HCT116 (cell line): ENCODE measurements at regions not wholly inside any gene's neighbourhood (a gene's known extent, or its start where the extent isn't known, plus 50 kb on each side); places are given as distances from the start of the nearest gene placed in this dataset.

ENCODE experiments used
- ATAC-seq: fragments of 200-7000 bp; cut with Tn5 transposase; 2 replicates; pipeline ENCODE4 v1.9.1; 2020; ENCODE audit warnings: mild to moderate bottlenecking, moderate library complexity
- BruUV-seq: library from RNA; stranded (reverse); fragments of 400-500 nt; replicated peaks from 2 replicates; lab custom pipeline; 2021; lab: Mats Ljungman, UMichigan
- CTCF ChIA-PET: fragments of 300-600 bp; sonication (Branson Sonifier 250); formaldehyde crosslinking; loops from one replicate; lab custom pipeline; 2021; ENCODE audit warnings: antibody characterized with exemption; lab: Charles Lee
- POLR2A ChIA-PET: fragments of 300-600, 350-600 bp; sonication (Branson Sonifier 250); formaldehyde crosslinking; loops from one replicate; lab custom pipeline; 2021; ENCODE audit warnings: antibody characterized with exemption; lab: Charles Lee
- RAD21 ChIA-PET, 2 experiments: fragments of 300-600 bp; sonication (Branson Sonifier 250); formaldehyde crosslinking; loops; one replicate each; lab custom pipeline; 2023; ENCODE audit warnings: low total read pairs in 2 of 2; ENCODE audit not compliant: uncharacterized antibody in 2 of 2, unreplicated experiment in 2 of 2, low non-redundant PET in 1 of 2; lab: Charles Lee
- DNase-seq: peaks from one replicate; pipeline ENCODE4 v3.0.0-alpha.2; 2010; ENCODE audit warnings: low read depth, low spot score
- H2AFZ ChIP-seq: fragments of 200-600 bp; shearing (Covaris generic), sonication (generic); 2 replicates; pipeline ENCODE4 v1.6.1; 2017; ENCODE audit warnings: low read depth, mixed run types, mixed read lengths, antibody characterized with exemption, low read length; ENCODE audit not compliant: poor library complexity, severe bottlenecking
- H3K27ac ChIP-seq: 2 replicates; pipeline ENCODE4 v1.5.1; 2012; ENCODE audit warnings: low read depth, low read length
- H3K27me3 ChIP-seq: fragments of 200-600 bp; sonication (generic); 2 replicates; pipeline ENCODE4 v1.6.1; 2016; ENCODE audit warnings: mixed run types, low read length, mixed read lengths; ENCODE audit not compliant: insufficient read depth
- H3K36me3 ChIP-seq, 2 experiments: fragments of 200-500 bp in 1 of 2; fragments of 200-600 bp in 1 of 2; sonication (Bioruptor generic) in 1 of 2; sonication (generic) in 1 of 2; 2 replicates each; pipeline versions ENCODE4 v1.5.1 to v1.6.1; 2014 to 2016; ENCODE audit warnings: low read length in 2 of 2, inconsistent platforms in 1 of 2, mixed read lengths in 1 of 2, mixed run types in 1 of 2; ENCODE audit not compliant: insufficient read depth in 2 of 2, control insufficient read depth in 1 of 2
- H3K4me1 ChIP-seq, 2 experiments: fragments of 200-600 bp in 1 of 2; sonication (generic) in 1 of 2; 2 replicates each; pipeline versions ENCODE4 v1.5.1 to v1.6.1; 2012 to 2017; ENCODE audit warnings: low read length in 2 of 2, inconsistent platforms in 1 of 2, mild to moderate bottlenecking in 1 of 2, mixed read lengths in 1 of 2, mixed run types in 1 of 2, moderate library complexity in 1 of 2; ENCODE audit not compliant: insufficient read depth in 2 of 2, control insufficient read depth in 1 of 2
- H3K4me2 ChIP-seq: fragments of 200-600 bp; sonication (generic); 2 replicates; pipeline ENCODE4 v1.6.1; 2017; ENCODE audit warnings: mixed run types, low read length, mixed read lengths
- H3K4me3 ChIP-seq, 2 experiments: fragments of 200-600 bp in 1 of 2; sonication (generic) in 1 of 2; replicated peaks in 1 of 2; 2 replicates each; pipeline ENCODE4 v1.5.1; 2011 to 2016; ENCODE audit warnings: low read length in 2 of 2, control low read depth in 1 of 2, low read depth in 1 of 2, mild to moderate bottlenecking in 1 of 2, mixed read lengths in 1 of 2, mixed run types in 1 of 2
- H3K79me2 ChIP-seq: fragments of 200-600 bp; sonication (generic); 2 replicates; pipeline ENCODE4 v1.6.1; 2017; ENCODE audit warnings: mild to moderate bottlenecking, mixed run types, low read length, moderate library complexity, mixed read lengths; ENCODE audit not compliant: insufficient read depth
- H3K9ac ChIP-seq: fragments of 200-600 bp; sonication (generic); 2 replicates; pipeline ENCODE4 v1.6.1; 2016; ENCODE audit warnings: low read length, mixed read lengths
- H3K9me2 ChIP-seq: fragments of 200-600 bp; sonication (generic), shearing (Covaris generic); 2 replicates; pipeline ENCODE4 v1.6.1; 2017; ENCODE audit warnings: mixed run types, mild to moderate bottlenecking, moderate library complexity; ENCODE audit not compliant: insufficient read depth
- H3K9me3 ChIP-seq, 2 experiments: fragments of 200-500 bp in 1 of 2; fragments of 200-600 bp in 1 of 2; sonication (Bioruptor generic) in 1 of 2; sonication (generic) in 1 of 2; 2 replicates each; pipeline ENCODE4 v1.6.1; 2014 to 2017; ENCODE audit warnings: low read length in 2 of 2, mixed read lengths in 2 of 2, inconsistent platforms in 1 of 2, low read depth in 1 of 2, mild to moderate bottlenecking in 1 of 2, mixed run types in 1 of 2, moderate library complexity in 1 of 2; ENCODE audit not compliant: control insufficient read depth in 1 of 2, insufficient read depth in 1 of 2
- H4K20me1 ChIP-seq: fragments of 200-600 bp; sonication (generic), shearing (Covaris generic); 2 replicates; pipeline ENCODE4 v1.6.1; 2017; ENCODE audit warnings: mixed run types, mild to moderate bottlenecking, moderate library complexity; ENCODE audit not compliant: insufficient read depth
- EGR1 ChIP-seq: IDR thresholded peaks from 2 replicates; pipeline ENCODE4 v1.6.1; 2012; ENCODE audit warnings: low read depth
- ELF1 ChIP-seq: IDR thresholded peaks from 2 replicates; pipeline ENCODE4 v1.6.1; 2012; ENCODE audit warnings: low read depth, borderline replicate concordance
- EZH2 ChIP-seq: fragments of 200-600 bp; sonication (generic); IDR thresholded peaks from 2 replicates; pipeline ENCODE4 v1.6.1; 2017; ENCODE audit warnings: antibody characterized with exemption, mixed run types
- FOSL1 ChIP-seq: IDR thresholded peaks from 2 replicates; pipeline ENCODE4 v1.6.1; 2012; ENCODE audit warnings: low read depth
- RAD21 ChIP-seq: IDR thresholded peaks from 2 replicates; pipeline ENCODE4 v1.6.1; 2012; ENCODE audit warnings: low read depth, mild to moderate bottlenecking
- SIN3A ChIP-seq: IDR thresholded peaks from 2 replicates; pipeline ENCODE4 v1.6.1; 2012; ENCODE audit warnings: low read depth
- ZFX ChIP-seq: fragments of 450-650 bp; IDR thresholded peaks from 2 replicates; pipeline ENCODE4 v1.6.1; 2017
- intact Hi-C: fragments of 100-400 bp; cut with micrococcal nuclease; formaldehyde crosslinking; loops from 2 replicates; pipeline ENCODE4 v1.10.0; 2022
- TF ChIP-seq, protein P1 (sequence below): IDR thresholded peaks from 2 replicates; pipeline ENCODE4 v1.6.1; 2012
- TF ChIP-seq, protein P2 (sequence below): IDR thresholded peaks from 2 replicates; pipeline ENCODE4 v1.6.1; 2012; ENCODE audit warnings: low read depth
- TF ChIP-seq, protein P3 (sequence below): IDR thresholded peaks from 2 replicates; pipeline ENCODE4 v1.6.1; 2011; ENCODE audit warnings: mild to moderate bottlenecking, low read length, moderate library complexity; ENCODE audit not compliant: insufficient replicate concordance; ENCODE audit errors: extremely low read depth

DNA sequence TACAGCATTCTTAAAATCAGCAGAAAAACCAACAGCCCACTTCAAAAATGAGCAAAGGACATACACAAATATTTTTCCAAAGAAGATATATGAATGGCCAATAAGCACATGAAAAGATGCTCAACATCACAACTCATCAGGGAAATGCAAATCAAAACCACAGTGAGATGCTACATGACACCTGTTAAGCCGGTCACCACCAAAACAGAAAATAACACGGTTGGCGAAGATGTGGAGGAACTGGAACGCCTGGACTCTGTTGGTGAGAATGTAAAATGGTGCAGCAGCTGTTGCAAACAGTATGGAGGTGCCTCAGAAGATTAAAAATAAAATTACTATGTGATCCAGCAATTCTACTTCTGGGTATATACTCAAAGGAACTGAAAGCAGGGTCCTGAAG is 184.8 kb downstream of the INHBB start:
- no peaks in the 10 kb centered on the region for H3K27me3 ChIP-seq
- POLR2A ChIA-PET, result no interaction called here

DNA sequence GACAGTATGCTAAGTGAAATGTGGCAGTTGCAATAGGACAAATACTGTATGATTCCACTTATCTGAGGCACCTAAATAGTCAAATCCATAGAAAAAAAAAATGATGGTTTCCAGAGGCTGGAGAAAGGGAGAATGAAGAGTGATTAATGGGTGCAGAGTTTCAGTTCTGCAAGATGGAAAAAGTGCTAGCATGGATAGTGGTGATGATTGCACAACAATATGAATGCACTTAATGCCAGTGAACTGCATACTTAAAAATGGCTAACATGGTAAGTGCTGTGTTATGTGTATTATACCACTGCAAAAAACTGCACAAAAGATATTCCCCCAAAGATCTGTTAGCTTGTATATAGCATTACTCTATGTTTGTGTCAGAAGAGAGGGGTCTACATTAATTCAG is 185.4 kb downstream of the INHBB start:
- POLR2A ChIA-PET, result no interaction called here

More for the DNA sequence above, 184.8 kb downstream of the INHBB start:
- H3K27ac ChIP-seq, result no peak overlapping the region
- no peaks in the 10 kb centered on the region for H4K20me1 ChIP-seq
- H3K36me3 ChIP-seq, result no peaks in the 10 kb centered on the region
- no peak overlapping the region for H2AFZ ChIP-seq
- H3K9me2 ChIP-seq, result no peaks in the 10 kb centered on the region
- no peak overlapping the region for H3K4me2 ChIP-seq
- TF ChIP-seq RAD21, result no peak
- no peak for TF ChIP-seq ZFX
- TF ChIP-seq EGR1, result no peak
- TF ChIP-seq EZH2, result no peak
- TF ChIP-seq ELF1, result no peak
- TF ChIP-seq, all 23 proteins: peak for 0
- no peak for ATAC-seq
- no peaks in the 10 kb centered on the region; a peak in 1 of 4 replicates for H3K9me3 ChIP-seq
- DNase-seq, result no peak
- no peak overlapping the region for H3K4me3 ChIP-seq
- no TSS peak for BruUV-seq
- intact Hi-C loops, result no loop called here
- H3K79me2 ChIP-seq, result no peaks in the 10 kb centered on the region
- ChIA-PET CTCF (interaction anchor here (1.5 kb wide), 1 partner anchor 10 kb away, joined by 5 read pairs; no protein-coding TSS in a partner anchor), RAD21 (no interaction called here)
- H3K9ac ChIP-seq, result no peak overlapping the region
- peaks cover 0 to 5% of the 10 kb centered on the region in 2 experiments; a peak in 1 of 4 replicates for H3K4me1 ChIP-seq

More for the DNA sequence above, 185.4 kb downstream of the INHBB start:
- H4K20me1 ChIP-seq, result no peaks in the 10 kb centered on the region
- H3K4me1 ChIP-seq, result peaks cover 0 to 5% of the 10 kb centered on the region in 2 experiments; a peak in 1 of 4 replicates
- CTCF ChIA-PET, result interaction anchor here (0.9 kb wide), 1 partner anchor 10 kb away, joined by 3 read pairs; no protein-coding TSS in a partner anchor
- H3K9ac ChIP-seq, result no peak overlapping the region
- H2AFZ ChIP-seq, result no peak overlapping the region
- RAD21 ChIA-PET, result no interaction called here
- intact Hi-C loops, result no loop called here
- TF ChIP-seq, protein P1, sequence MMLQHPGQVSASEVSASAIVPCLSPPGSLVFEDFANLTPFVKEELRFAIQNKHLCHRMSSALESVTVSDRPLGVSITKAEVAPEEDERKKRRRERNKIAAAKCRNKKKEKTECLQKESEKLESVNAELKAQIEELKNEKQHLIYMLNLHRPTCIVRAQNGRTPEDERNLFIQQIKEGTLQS, result no peak
- TF ChIP-seq, protein P2, sequence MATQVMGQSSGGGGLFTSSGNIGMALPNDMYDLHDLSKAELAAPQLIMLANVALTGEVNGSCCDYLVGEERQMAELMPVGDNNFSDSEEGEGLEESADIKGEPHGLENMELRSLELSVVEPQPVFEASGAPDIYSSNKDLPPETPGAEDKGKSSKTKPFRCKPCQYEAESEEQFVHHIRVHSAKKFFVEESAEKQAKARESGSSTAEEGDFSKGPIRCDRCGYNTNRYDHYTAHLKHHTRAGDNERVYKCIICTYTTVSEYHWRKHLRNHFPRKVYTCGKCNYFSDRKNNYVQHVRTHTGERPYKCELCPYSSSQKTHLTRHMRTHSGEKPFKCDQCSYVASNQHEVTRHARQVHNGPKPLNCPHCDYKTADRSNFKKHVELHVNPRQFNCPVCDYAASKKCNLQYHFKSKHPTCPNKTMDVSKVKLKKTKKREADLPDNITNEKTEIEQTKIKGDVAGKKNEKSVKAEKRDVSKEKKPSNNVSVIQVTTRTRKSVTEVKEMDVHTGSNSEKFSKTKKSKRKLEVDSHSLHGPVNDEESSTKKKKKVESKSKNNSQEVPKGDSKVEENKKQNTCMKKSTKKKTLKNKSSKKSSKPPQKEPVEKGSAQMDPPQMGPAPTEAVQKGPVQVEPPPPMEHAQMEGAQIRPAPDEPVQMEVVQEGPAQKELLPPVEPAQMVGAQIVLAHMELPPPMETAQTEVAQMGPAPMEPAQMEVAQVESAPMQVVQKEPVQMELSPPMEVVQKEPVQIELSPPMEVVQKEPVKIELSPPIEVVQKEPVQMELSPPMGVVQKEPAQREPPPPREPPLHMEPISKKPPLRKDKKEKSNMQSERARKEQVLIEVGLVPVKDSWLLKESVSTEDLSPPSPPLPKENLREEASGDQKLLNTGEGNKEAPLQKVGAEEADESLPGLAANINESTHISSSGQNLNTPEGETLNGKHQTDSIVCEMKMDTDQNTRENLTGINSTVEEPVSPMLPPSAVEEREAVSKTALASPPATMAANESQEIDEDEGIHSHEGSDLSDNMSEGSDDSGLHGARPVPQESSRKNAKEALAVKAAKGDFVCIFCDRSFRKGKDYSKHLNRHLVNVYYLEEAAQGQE, result no peak
- no peak for TF ChIP-seq ELF1
- no peak for TF ChIP-seq SIN3A
- TF ChIP-seq, protein P3, sequence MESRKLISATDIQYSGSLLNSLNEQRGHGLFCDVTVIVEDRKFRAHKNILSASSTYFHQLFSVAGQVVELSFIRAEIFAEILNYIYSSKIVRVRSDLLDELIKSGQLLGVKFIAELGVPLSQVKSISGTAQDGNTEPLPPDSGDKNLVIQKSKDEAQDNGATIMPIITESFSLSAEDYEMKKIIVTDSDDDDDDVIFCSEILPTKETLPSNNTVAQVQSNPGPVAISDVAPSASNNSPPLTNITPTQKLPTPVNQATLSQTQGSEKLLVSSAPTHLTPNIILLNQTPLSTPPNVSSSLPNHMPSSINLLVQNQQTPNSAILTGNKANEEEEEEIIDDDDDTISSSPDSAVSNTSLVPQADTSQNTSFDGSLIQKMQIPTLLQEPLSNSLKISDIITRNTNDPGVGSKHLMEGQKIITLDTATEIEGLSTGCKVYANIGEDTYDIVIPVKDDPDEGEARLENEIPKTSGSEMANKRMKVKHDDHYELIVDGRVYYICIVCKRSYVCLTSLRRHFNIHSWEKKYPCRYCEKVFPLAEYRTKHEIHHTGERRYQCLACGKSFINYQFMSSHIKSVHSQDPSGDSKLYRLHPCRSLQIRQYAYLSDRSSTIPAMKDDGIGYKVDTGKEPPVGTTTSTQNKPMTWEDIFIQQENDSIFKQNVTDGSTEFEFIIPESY, result no peak
- no peak for TF ChIP-seq FOSL1
- TF ChIP-seq ZFX, result no peak
- DNase-seq (no peak), ATAC-seq (no peak)
- no peaks in the 10 kb centered on the region for H3K27me3 ChIP-seq
- no peaks in the 10 kb centered on the region for H3K79me2 ChIP-seq
- no peak overlapping the region for H3K4me2 ChIP-seq
- H3K4me3 ChIP-seq, result no peak overlapping the region
- BruUV-seq, result no TSS peak
- H3K9me3 ChIP-seq, result no peaks in the 10 kb centered on the region; a peak in 1 of 4 replicates
- no peaks in the 10 kb centered on the region for H3K36me3 ChIP-seq
- no peaks in the 10 kb centered on the region for H3K9me2 ChIP-seq
- no peak overlapping the region for H3K27ac ChIP-seq
